Pancreas (tissue), 10 donors: ENCODE measurements at regions not wholly inside any gene's neighbourhood (a gene's known extent, or its start where the extent isn't known, plus 50 kb on each side); places are given as distances from the start of the nearest gene placed in this dataset.

Experiments
- ATAC-seq, 4 donors: fragments of 200-7000 bp; cut with Tn5 transposase; one replicate each; pipeline versions ENCODE4 v1.8.0 to v1.9.1; 2020; ENCODE audit warnings: mild to moderate bottlenecking in 4 of 4, moderate library complexity in 4 of 4
- DNase-seq, 6 donors: peaks; one replicate each; pipeline ENCODE4 v3.0.0-alpha.2; 2020
- FAIRE-seq: peaks from 2 replicates; lab custom pipeline; 2012; peaks lifted over from hg19 to GRCh38; lab: Jason Lieb, UNC
- H3K27ac ChIP-seq, 4 donors: fragments of 200-600 bp; sonication (generic); 1 replicate in 3 of 4; 2 replicates in 1 of 4; pipeline versions ENCODE4 v1.5.0 to v1.8.0; 2020
- H3K27me3 ChIP-seq, 4 donors: fragments of 200-600 bp; one replicate each; pipeline ENCODE4 v1.8.0; 2021
- H3K36me3 ChIP-seq, 3 donors: fragments of 200-600 bp; sonication (generic) in 1 of 3; one replicate each; pipeline versions ENCODE4 v1.5.0 to v1.8.0; 2020 to 2021
- H3K4me1 ChIP-seq, 3 donors: fragments of 200-600 bp; one replicate each; pipeline ENCODE4 v1.8.0; 2021
- H3K4me3 ChIP-seq, 4 donors: fragments of 200-600 bp; sonication (generic) in 2 of 4; one replicate each; pipeline versions ENCODE4 v1.5.0 to v1.8.0; 2020 to 2021
- H3K9me3 ChIP-seq, 4 donors: fragments of 200-600 bp; one replicate each; pipeline ENCODE4 v1.8.0; 2021
- CTCF ChIP-seq, 4 donors: fragments of 200-600 bp; sonication (generic) in 3 of 4; IDR thresholded peaks; one replicate each; pipeline versions ENCODE4 v1.5.0 to v1.8.0; 2021; ENCODE audit warnings: antibody characterized with exemption in 4 of 4
- WGBS, 2 donors: extraction: QIAGEN DNeasy Blood & Tissue Kit; methylation state at CpG; one replicate each; pipeline ENCODE4 v1.1.7; 2013; 5-methylcytosine and 5-hydroxymethylcytosine counted together
- intact Hi-C, 3 donors: fragments of 100-400 bp; cut with DNase I; formaldehyde crosslinking; loops; one replicate each; pipeline versions ENCODE4 v1.11.1 to v1.14.2; 2022
- donor health status: healthy with polysubstance abuse.
- donor health status: DM: no; HTN: no; CAD: no; lungs with moderate emphysema.
- donor health status: DM: no; HTN: no; CAD: no.
- donor health status: control.
- donor health status: control.
- donor health status: Bipolar disorder and iron deficiency.
- donor health status: DM: yes; HTN: yes; CAD: no.
- donor health status: DM: no; HTN: no; CAD: no.
- donor health status: DM: no; HTN: no; CAD: no.
- donor health status: DM: yes; HTN: yes; CAD: no.

DNA sequence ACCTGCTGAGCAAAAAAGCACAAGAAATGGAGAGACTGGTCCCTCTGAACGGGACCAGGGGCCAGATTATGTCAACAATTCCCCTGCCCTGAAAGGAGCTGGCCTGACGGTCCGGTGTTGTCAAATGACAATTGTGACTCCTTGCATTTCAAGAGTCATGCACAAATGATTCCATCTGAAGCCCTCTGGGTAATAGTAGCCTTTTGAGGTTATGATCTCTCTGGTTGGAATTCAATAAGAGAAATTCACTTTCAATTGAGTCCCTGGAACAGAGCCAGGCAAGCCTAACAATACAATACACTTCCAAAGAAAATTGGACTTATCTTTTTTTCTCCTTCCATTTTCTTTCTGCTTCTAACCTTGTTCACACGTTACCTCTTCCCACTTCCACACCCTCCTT lies 116.9 kb downstream of the C1D start:
- WGBS, 2 donors = 59 to 65% methylated on average over 4 of the region's 4 CpGs
- DNase-seq = no peak

DNA sequence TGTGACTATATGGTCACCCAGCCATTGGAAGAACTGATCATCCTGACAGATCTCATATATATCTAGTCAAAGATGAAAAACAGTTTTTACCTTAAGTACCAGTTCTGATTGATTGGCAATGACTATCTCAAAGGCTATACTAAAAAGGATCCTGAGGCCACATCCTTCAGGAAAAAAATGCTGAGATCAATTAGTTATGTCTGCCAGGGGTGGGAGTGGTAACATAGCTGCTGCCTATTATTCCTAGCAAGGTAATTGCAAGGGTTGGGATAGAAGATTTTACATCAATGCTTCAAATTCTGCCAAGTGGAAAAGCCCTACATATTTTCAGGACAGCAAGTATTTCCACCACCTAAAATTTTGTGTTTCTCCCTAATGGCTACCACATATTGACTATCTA lies 114.7 kb downstream of the C1D start:
- intact Hi-C loops = no loop called here
- Histone ChIP-seq H3K4me3 (no peak overlapping the region), H3K36me3 (no peaks in the 10 kb centered on the region), H3K9me3 (no peaks in the 10 kb centered on the region), H3K27me3 (no peaks in the 10 kb centered on the region), H3K4me1 (no peaks in the 10 kb centered on the region), H3K27ac (no peak overlapping the region)
- ATAC-seq (no peak), FAIRE-seq (no peak), DNase-seq (no peak)
- no peak for TF ChIP-seq CTCF (IDR thresholded peaks at IDR 0.05)

More for the DNA sequence above, 116.9 kb downstream of the C1D start:
- Histone ChIP-seq H3K9me3 (no peaks in the 10 kb centered on the region), H3K36me3 (no peaks in the 10 kb centered on the region), H3K4me1 (no peaks in the 10 kb centered on the region), H3K27me3 (no peaks in the 10 kb centered on the region), H3K4me3 (no peak overlapping the region), H3K27ac (no peak overlapping the region)
- intact Hi-C loops = no loop called here
- FAIRE-seq = no peak
- TF ChIP-seq CTCF (IDR thresholded peaks at IDR 0.05) = no peak
- ATAC-seq = no peak

- intact Hi-C loops = no loop called here
- Histone ChIP-seq H3K9me3 (no peaks in the 10 kb centered on the region), H3K36me3 (no peaks in the 10 kb centered on the region), H3K27me3 (no peaks in the 10 kb centered on the region), H3K4me1 (no peaks in the 10 kb centered on the region), H3K27ac (no peak overlapping the region), H3K4me3 (no peak overlapping the region)
- TF ChIP-seq CTCF (IDR thresholded peaks at IDR 0.05) = no peak
- DNase-seq (no peak), ATAC-seq (no peak), FAIRE-seq (no peak)
- 92 to 93% methylated on average over 4 of the region's 4 CpGs for WGBS, 2 donors
Measured at GRCh38 chr2:67948506-67948905, 114.3 kb downstream of the C1D start.

- no peak for ATAC-seq
- no peak for TF ChIP-seq CTCF (IDR thresholded peaks at IDR 0.05)
- H3K4me1 ChIP-seq = no peaks in the 10 kb centered on the region
- no peak for DNase-seq
- no peaks in the 10 kb centered on the region for H3K27me3 ChIP-seq
- no peak overlapping the region for H3K27ac ChIP-seq
- H3K36me3 ChIP-seq = no peaks in the 10 kb centered on the region
- intact Hi-C loops = no loop called here
- no peaks in the 10 kb centered on the region for H3K9me3 ChIP-seq
- FAIRE-seq = no peak
- 74 to 87% methylated on average over 2 of the region's 2 CpGs for WGBS, 2 donors
- H3K4me3 ChIP-seq = no peak overlapping the region
Measured at GRCh38 chr2:67950018-67950417, 112.8 kb downstream of the C1D start.

DNA sequence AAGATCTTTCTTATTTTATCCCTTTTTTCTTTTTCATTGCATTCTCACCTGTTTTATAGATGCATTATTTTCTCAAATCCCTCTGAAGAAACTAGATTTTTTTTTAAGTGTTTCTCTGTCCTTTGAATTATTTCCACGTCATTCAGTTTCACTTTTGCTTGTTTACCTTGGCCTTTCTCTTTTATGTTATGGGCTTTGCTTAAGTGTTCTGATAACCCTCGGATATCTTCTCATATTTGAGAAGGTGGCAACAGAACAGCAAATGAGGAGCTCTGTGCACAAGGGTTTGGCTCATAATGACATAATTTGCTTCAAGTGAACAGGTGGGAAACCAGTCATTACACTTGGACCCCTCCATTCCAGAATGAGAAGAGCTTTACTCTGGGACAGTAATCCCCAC lies 111.9 kb downstream of the C1D start:
- H3K27me3 ChIP-seq = no peaks in the 10 kb centered on the region
- H3K4me1 ChIP-seq = no peaks in the 10 kb centered on the region
- no peak overlapping the region for H3K27ac ChIP-seq
- DNase-seq = no peak
- no peaks in the 10 kb centered on the region for H3K9me3 ChIP-seq
- no peak overlapping the region for H3K4me3 ChIP-seq
- no peak for FAIRE-seq
- no peak for ATAC-seq
- WGBS, 2 donors = 27 to 28% methylated on average over 2 of the region's 2 CpGs
- intact Hi-C loops = no loop called here
- H3K36me3 ChIP-seq = no peaks in the 10 kb centered on the region
- no peak for TF ChIP-seq CTCF (IDR thresholded peaks at IDR 0.05)
